HG03108 (cell line): ENCODE measurements at regions not wholly inside any gene's neighbourhood (a gene's known extent, or its start where the extent isn't known, plus 50 kb on each side); places are given as distances from the start of the nearest gene placed in this dataset.
"Not testable (repeated sequence)": the region's sequence is repeated elsewhere in the genome, so short reads cannot be mapped to it uniquely, and the experiment has no call there.

Experiments used
- ATAC-seq: cut with Tn5 transposase; IDR thresholded peaks from one replicate; pipeline ENCODE4 v1.9.1; 2021; ENCODE audit warnings: moderate library complexity; ENCODE audit not compliant: unreplicated experiment

GRCh38 chr20:59458645-59459044 lies 145.7 kb upstream of the PHACTR3 start:
- ATAC-seq: no peak

DNA sequence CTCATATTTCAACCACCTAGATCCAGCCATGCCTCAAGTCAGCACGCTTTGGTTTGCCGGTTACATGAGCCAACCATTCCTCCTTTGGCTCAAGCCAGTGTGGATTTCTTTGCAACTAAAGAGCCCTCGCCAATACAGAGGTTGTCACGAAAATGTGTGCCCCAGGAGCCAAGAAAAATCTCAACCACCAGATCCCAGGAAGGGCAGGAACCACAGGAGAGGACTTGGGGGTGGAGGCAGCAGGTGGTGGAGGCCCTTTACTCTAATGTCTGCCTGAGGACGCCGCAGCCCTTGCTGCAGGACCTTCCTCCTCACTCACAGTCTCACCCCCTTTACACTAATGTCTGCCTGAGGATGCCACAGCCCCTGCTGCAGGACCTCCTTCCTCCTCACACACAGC lies 144.8 kb upstream of the PHACTR3 start:
- no peak for ATAC-seq

DNA sequence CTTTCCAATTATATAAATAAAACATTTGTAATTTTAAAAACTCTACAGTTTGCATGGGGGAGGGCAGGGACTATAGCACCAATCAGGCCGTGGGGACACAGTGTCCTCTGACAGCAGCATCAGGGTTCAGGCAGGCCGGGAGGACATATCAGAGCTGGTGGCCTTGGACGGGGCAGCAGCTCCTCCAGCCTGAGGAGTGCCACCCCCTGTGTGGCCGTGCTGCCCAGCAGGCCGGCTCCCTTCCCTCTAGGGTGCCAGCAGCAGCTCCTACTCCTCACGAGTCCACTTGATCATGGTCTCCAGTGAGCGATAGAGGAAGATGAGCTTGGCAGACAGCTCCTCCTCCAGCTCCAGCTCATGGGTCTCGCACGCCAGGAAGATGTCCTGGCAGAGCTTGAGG lies 144.0 kb upstream of the PHACTR3 start:
- ATAC-seq: no peak

DNA sequence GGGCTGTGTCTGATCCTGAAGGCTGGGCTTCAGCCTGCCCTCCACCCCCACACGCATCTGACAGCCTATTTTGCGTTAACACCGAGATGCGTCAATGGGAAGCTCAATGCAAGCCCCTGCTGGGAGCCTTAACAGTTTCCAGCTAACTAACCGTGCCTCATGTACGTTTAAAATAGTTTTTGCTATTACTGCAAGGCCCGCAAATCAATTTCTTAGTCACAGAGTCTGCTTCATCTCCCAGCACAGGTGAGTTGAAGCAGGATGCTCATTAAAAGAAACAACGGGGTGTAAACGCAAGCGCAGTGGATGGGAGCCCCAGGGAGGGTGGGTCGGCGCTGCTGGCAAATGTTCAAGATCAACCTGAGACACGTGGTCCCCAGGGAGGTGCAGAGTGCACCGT lies 142.8 kb upstream of the PHACTR3 start:
- no peak for ATAC-seq

DNA sequence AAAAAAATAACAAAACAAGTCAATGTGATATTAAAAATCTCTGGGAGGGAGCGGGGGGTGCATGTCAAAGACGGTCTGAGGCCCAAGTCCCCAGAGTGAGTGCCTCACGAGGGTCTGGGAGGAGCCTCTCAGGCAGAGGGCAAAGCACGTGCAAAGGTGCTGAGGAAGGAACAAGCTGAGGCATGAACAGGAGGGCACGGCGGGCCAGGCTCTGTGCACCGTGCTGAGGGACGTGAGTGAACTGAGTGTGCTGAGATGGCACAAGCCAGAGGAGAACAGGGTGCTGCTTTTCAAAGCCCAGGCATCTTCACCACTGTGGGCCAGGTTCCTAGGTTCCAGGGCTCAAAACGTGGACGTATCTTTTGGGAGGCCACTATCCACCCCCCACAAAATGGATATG lies 142.1 kb upstream of the PHACTR3 start:
- ATAC-seq: no peak

- ATAC-seq: no peak
Observed at GRCh38 chr20:59463541-59463940, 140.8 kb upstream of the PHACTR3 start.

GRCh38 chr20:59466107-59466815 lies 138.1 kb upstream of the PHACTR3 start:
- ATAC-seq: no peak

DNA sequence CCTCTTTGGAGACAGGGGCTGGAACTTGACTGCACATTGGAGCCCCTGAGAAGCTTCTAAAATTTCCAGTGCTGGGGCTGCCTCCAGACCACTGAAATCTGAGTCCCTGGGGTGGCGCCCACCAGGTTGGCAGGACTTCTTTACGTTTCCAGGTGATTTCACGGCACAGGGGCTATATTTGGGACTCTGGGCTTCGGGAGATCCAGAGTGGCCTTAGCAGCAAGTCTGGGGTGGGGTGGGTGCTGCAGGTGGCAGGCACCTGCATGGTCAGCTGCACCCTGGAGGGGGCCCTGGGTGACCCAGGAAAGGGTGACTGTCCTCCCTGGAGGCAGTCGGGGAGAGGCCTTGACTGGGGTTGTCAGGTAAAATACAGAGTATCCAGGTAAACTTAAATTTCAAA lies 135.5 kb upstream of the PHACTR3 start:
- no peak for ATAC-seq

GRCh38 chr20:59469267-59470252 lies 134.8 kb upstream of the PHACTR3 start:
- ATAC-seq: no peak

DNA sequence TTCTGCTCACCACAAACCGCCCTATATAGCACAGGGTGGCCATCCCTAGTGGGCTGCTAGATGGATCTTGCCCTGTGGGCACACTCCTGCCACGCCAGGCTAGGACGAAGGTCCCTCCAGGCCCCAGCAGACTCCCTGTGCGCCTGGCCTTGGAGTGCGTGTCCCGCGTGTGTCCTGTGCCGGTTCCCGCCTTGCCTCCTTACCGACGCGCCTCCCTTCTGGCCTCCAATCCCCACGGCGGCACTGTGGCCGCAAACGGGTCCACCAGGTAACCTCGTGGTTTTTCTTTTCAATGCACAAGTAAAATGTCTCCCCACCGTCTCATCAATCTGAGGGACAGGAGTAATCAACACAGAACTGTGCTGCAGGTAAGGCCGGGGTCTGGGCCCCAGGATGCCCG lies 133.8 kb upstream of the PHACTR3 start:
- ATAC-seq: no peak

DNA sequence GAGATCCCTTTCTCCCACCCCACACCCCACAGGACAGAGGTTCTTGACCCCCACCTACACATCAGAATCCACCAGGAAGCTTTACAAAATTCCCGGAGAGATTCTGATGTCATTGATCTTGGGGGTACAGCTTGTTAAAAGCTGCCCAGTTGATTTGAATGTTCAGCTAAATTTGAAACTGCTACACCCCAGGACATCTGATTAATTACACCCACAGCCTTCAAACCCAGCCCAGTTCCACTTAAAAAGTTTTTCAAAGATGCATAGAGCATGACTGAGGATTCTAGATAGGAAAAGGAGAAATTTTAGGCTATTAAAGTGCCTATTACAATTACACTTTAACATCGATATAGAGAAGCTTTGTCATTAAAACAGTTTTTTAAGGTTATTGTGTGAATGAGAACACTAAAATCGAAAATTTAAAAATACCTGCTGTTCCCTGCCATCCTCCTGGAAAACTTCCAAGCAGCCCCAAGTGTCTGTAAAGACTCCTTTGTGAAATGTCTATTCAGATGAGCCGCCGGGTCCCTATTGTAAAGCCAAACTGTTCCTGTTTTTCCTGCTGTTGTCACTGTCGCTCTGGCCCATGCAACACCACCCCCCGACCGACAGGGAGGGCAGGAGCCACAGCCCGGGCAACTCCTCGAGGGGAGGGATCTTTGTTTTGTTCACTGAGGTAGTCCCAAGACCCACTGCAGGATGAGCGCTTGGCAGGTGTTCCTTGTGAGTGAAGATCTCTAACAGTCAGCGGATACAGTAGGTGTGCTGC lies 132.5 kb upstream of the PHACTR3 start:
- ATAC-seq: no peak

GRCh38 chr20:59473742-59474141 lies 130.6 kb upstream of the PHACTR3 start:
- ATAC-seq: no peak

DNA sequence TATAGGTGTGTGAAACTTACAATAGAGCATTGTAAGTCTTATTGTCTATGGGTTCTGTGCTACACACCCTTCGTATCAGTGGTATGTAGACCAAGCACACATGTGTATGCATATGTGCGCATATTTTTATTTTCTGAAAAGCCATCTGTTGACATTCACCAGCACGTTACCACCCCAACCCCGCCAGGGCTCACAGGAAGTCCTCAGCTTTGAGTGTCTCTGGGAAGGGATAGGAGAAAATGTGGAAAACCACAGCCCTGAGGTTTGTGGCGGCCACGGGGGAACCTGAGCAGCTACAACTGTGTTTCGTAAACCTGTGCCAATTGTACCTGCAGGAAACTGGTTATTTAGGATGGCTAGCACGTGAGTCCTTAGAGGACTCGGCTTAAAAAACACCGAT lies 123.3 kb upstream of the PHACTR3 start:
- no peak for ATAC-seq

GRCh38 chr20:59481477-59482018 lies 122.8 kb upstream of the PHACTR3 start:
- ATAC-seq: no peak

DNA sequence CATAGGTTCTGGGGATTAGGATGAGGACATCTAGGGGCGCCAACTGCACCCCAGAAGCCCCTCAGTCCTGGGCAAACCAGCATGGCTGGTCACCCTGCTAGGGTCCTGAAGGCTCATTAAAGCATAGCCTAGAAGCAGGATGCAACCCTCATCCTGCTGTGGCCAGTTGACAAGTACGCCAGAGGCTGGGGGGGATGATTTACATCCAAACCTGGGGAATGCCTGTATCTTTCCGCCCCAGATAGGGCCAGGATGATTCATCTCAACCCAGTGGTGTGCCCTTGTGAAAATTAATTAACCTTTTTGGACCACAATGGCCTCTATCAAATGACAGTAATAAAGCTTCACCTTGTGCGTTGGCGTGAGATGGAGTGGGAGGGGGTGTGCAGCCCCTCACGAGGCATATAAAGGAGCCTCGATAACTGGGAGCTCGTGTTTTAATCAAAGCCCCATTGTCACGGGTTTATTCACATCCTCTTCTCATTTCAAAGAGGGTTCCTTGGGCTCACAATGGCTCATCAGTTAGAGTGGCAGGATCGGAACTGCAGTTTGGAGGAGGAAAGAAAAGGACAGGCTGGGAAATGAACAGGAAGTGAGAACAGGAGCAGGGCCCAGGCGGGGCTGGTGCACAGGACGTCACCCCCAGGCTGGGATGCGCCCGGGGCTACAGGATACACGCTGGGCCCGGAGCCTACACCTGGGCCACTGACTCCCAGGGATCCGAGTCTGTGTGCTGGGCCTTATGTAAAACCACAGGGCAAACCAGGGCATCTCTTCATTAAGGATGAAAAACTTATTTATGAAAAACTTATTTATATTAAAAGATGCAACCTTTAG lies 121.8 kb upstream of the PHACTR3 start:
- ATAC-seq: no peak

- ATAC-seq: no peak
Observed at GRCh38 chr20:59483481-59483880, 120.9 kb upstream of the PHACTR3 start.

GRCh38 chr20:59484228-59484627 lies 120.1 kb upstream of the PHACTR3 start:
- ATAC-seq: no peak

DNA sequence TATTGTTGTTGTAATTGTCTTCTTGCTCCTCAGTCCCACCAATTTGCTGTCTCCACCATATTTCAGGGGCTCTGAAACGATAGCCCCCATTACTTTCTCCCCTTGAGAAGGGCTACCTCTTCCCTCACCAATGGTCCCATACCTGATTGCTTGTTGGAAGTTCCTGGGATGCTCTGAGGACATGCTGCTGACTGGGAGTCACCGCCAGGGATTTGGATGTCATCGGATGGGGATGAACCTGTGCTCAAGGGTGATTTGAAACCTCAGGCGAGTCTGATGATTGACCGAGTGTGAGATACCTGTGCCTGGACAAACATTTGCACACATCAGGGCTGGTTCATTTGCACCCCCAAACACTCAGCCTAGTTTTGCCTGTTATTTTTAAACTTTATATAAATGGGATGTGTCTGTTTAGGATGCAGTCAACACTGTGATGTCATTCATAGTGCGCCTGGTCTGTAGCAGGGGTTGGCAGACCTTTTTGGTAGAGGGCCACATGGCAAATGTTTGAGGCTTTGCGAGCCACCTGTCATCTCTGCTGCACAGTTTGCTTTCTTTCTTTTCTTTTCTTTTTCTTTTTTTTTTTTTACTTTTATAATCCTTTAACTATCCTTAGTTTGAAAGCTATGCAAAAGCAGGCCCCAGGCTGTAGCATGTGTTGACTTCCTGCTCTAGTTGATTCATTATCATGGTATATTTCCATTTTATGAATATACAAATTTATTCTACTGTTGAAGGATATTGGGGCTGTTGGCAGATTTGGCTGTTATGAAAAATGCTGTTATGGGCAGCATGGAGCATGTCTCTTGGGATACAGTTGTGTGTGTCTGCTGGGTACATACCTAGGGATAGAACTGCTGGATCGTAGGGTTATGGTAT lies 118.5 kb upstream of the PHACTR3 start:
- ATAC-seq: no peak

GRCh38 chr20:59488459-59488858 lies 115.9 kb upstream of the PHACTR3 start:
- not testable (repeated sequence) for ATAC-seq
